B cell (primary cell): ENCODE measurements at regions not wholly inside any gene's neighbourhood (a gene's known extent, or its start where the extent isn't known, plus 50 kb on each side); places are given as distances from the start of the nearest gene placed in this dataset.

ENCODE experiments used
- ATAC-seq: fragments of 200-7000 bp; cut with Tn5 transposase; one replicate; pipeline ENCODE4 v1.10.0; 2021; ENCODE audit warnings: low read depth, mild to moderate bottlenecking, moderate number of reproducible peaks, moderate library complexity
- CTCF ChIA-PET: fragments of 350-600 bp; sonication (Branson Sonifier 250); formaldehyde crosslinking; loops from one replicate; lab custom pipeline; 2021; ENCODE audit warnings: antibody characterized with exemption, inconsistent platforms; lab: Charles Lee
- POLR2A ChIA-PET: fragments of 350-600 bp; sonication (Branson Sonifier 250); formaldehyde crosslinking; loops from one replicate; lab custom pipeline; 2021; ENCODE audit warnings: antibody characterized with exemption; lab: Charles Lee
- DNase-seq: peaks from one replicate; pipeline ENCODE4 v3.0.0; 2013
- H2AFZ ChIP-seq: 2 replicates; pipeline ENCODE4 v1.6.1; 2012; ENCODE audit warnings: mild to moderate bottlenecking, low read depth, low read length; ENCODE audit not compliant: insufficient read depth, poor library complexity, severe bottlenecking
- H3K27ac ChIP-seq, 2 donors: 1 replicate in 1 of 2; 2 replicates in 1 of 2; pipeline ENCODE4 v1.5.1; 2012 to 2013; ENCODE audit warnings: low read length in 2 of 2, mild to moderate bottlenecking in 2 of 2, moderate library complexity in 1 of 2
- H3K27me3 ChIP-seq, 4 experiments: fragments of 200-600 bp in 1 of 4; sonication (generic) in 1 of 4; replicated peaks in 1 of 4; 1 replicate in 2 of 4; 2 replicates in 2 of 4; pipeline versions ENCODE4 v1.6.1 to v1.7.0; 2013 to 2016; ENCODE audit warnings: low read length in 3 of 4, mild to moderate bottlenecking in 2 of 4, mixed read lengths in 1 of 4, moderate library complexity in 1 of 4; ENCODE audit not compliant: insufficient read depth in 4 of 4, control insufficient read depth in 3 of 4; ENCODE audit errors: control extremely low read depth in 1 of 4
- H3K36me3 ChIP-seq, 2 experiments: replicated peaks in 1 of 2; 1 replicate in 1 of 2; 2 replicates in 1 of 2; pipeline versions ENCODE4 v1.6.1 to v1.7.1; 2013; ENCODE audit warnings: low read length in 1 of 2; ENCODE audit not compliant: insufficient read depth in 2 of 2, control insufficient read depth in 1 of 2; ENCODE audit errors: control extremely low read depth in 1 of 2, extremely low read depth in 1 of 2
- H3K4me1 ChIP-seq, 2 donors: fragments of 200-600 bp in 1 of 2; sonication (generic) in 1 of 2; 1 replicate in 1 of 2; 2 replicates in 1 of 2; pipeline versions ENCODE4 v1.5.1 to v1.6.1; 2013 to 2017; ENCODE audit warnings: low read length in 2 of 2; ENCODE audit not compliant: control insufficient read depth in 2 of 2, insufficient read depth in 2 of 2
- H3K4me2 ChIP-seq: replicated peaks from 2 replicates; pipeline ENCODE3; 2012; ENCODE audit warnings: mild to moderate bottlenecking, low read depth, low read length; ENCODE audit not compliant: poor library complexity, severe bottlenecking
- H3K4me3 ChIP-seq, 5 experiments: fragments of 200-600 bp in 1 of 5; sonication (generic) in 1 of 5; 1 replicate in 3 of 5; 2 replicates in 2 of 5; pipeline versions ENCODE4 v1.5.1 to v1.7.0; 2011 to 2016; ENCODE audit warnings: low read length in 4 of 5, mild to moderate bottlenecking in 4 of 5, low read depth in 2 of 5, control low read depth in 1 of 5, moderate library complexity in 1 of 5; ENCODE audit not compliant: insufficient read depth in 1 of 5; ENCODE audit errors: control extremely low read depth in 1 of 5, extremely low read depth in 1 of 5
- H3K79me2 ChIP-seq: fragments of 200-600 bp; sonication (generic); one replicate; pipeline ENCODE4 v1.6.0; 2016; ENCODE audit warnings: low read length; ENCODE audit not compliant: control insufficient read depth, insufficient read depth
- H3K9ac ChIP-seq: fragments of 200-600 bp; sonication (generic); 2 replicates; pipeline ENCODE4 v1.6.1; 2017; ENCODE audit warnings: mild to moderate bottlenecking, low read length, moderate library complexity
- H3K9me3 ChIP-seq, 3 donors: one replicate each; pipeline versions ENCODE4 v1.6.1 to v1.7.1; 2013; ENCODE audit warnings: low read length in 2 of 3; ENCODE audit not compliant: control insufficient read depth in 2 of 3, insufficient read depth in 1 of 3; ENCODE audit errors: control extremely low read depth in 1 of 3
- H4K20me1 ChIP-seq: 2 replicates; pipeline ENCODE4 v1.6.0; 2012; ENCODE audit warnings: mild to moderate bottlenecking, low read length; ENCODE audit not compliant: insufficient read depth, control insufficient read depth, poor library complexity, severe bottlenecking
- H3K27ac Mint-ChIP-seq: one replicate; pipeline ENCODE4 v1.8.0; 2021; ENCODE audit warnings: mixed read lengths
- H3K27me3 Mint-ChIP-seq: one replicate; pipeline ENCODE4 v1.8.0; 2021; ENCODE audit warnings: mixed read lengths
- H3K4me1 Mint-ChIP-seq: one replicate; pipeline ENCODE4 v1.8.0; 2021; ENCODE audit warnings: mixed read lengths
- H3K4me3 Mint-ChIP-seq: one replicate; pipeline ENCODE4 v1.8.0; 2021; ENCODE audit warnings: mixed read lengths
- H3K9me3 Mint-ChIP-seq: one replicate; pipeline ENCODE4 v1.8.0; 2022; ENCODE audit warnings: mixed read lengths; ENCODE audit not compliant: insufficient read depth
- CTCF ChIP-seq: fragments of 200-600 bp; IDR thresholded peaks from one replicate; pipeline ENCODE4 v1.8.0; 2022; ENCODE audit warnings: antibody characterized with exemption, mild to moderate bottlenecking
- EZH2 ChIP-seq: IDR thresholded peaks from 2 replicates; pipeline ENCODE4 v1.6.1; 2012; ENCODE audit warnings: borderline replicate concordance, low read depth, mild to moderate bottlenecking, moderate library complexity, low read length; ENCODE audit not compliant: insufficient read depth, poor library complexity, severe bottlenecking
- WGBS: methylation state at CpG from one replicate; pipeline ENCODE4 v1.1.5; 2013; ENCODE audit warnings: missing lambda C conversion rate; ENCODE audit not compliant: insufficient coverage; 5-methylcytosine and 5-hydroxymethylcytosine counted together
- intact Hi-C: fragments of 100-400 bp; cut with micrococcal nuclease; formaldehyde crosslinking; loops from one replicate; pipeline ENCODE4 v1.10.0; 2022

GRCh38 chr20:18921291-18921690 lies 107.7 kb downstream of the SCP2D1 start:
- Mint-ChIP-seq H3K27ac (no peak overlapping the region), H3K4me1 (no peaks in the 10 kb centered on the region), H3K9me3 (no peaks in the 10 kb centered on the region), H3K27me3 (no peaks in the 10 kb centered on the region), H3K4me3 (no peak overlapping the region)
- TF ChIP-seq EZH2 (no peak), CTCF (no peak)
- H3K9ac ChIP-seq, result no peak overlapping the region
- no peaks in the 10 kb centered on the region for H3K36me3 ChIP-seq
- ChIA-PET POLR2A (no interaction called here), CTCF (no interaction called here)
- H3K4me1 ChIP-seq, result no peaks in the 10 kb centered on the region
- no peaks in the 10 kb centered on the region for H3K9me3 ChIP-seq
- intact Hi-C loops, result no loop called here
- no peak overlapping the region for H3K4me2 ChIP-seq
- H3K4me3 ChIP-seq, result no peak overlapping the region
- no peak for ATAC-seq
- no peak overlapping the region for H3K27ac ChIP-seq
- H4K20me1 ChIP-seq, result no peaks in the 10 kb centered on the region
- WGBS, result 94% methylated on average over 2 of the region's 3 CpGs
- no peak overlapping the region for H2AFZ ChIP-seq
- DNase-seq, result no peak
- no peaks in the 10 kb centered on the region for H3K79me2 ChIP-seq
- H3K27me3 ChIP-seq, result no peaks in the 10 kb centered on the region

GRCh38 chr20:18922251-18922650 lies 108.7 kb downstream of the SCP2D1 start:
- H3K4me2 ChIP-seq, result no peak overlapping the region
- H3K9ac ChIP-seq, result no peak overlapping the region
- 84% methylated on average over 2 of the region's 3 CpGs for WGBS
- no peaks in the 10 kb centered on the region for H3K9me3 ChIP-seq
- no peaks in the 10 kb centered on the region for H3K9me3 Mint-ChIP-seq
- ChIA-PET POLR2A (no interaction called here), CTCF (no interaction called here)
- H3K4me3 ChIP-seq, result no peak overlapping the region
- H3K27ac Mint-ChIP-seq, result no peak overlapping the region
- intact Hi-C loops, result no loop called here
- no peaks in the 10 kb centered on the region for H3K36me3 ChIP-seq
- H3K4me1 ChIP-seq, result no peaks in the 10 kb centered on the region
- H3K27me3 Mint-ChIP-seq, result no peaks in the 10 kb centered on the region
- no peak for TF ChIP-seq EZH2
- no peak overlapping the region for H3K4me3 Mint-ChIP-seq
- no peak overlapping the region for H2AFZ ChIP-seq
- no peaks in the 10 kb centered on the region for H3K27me3 ChIP-seq
- H3K4me1 Mint-ChIP-seq, result no peaks in the 10 kb centered on the region
- H4K20me1 ChIP-seq, result no peaks in the 10 kb centered on the region
- DNase-seq (no peak), ATAC-seq (no peak)
- H3K27ac ChIP-seq, result no peak overlapping the region
- H3K79me2 ChIP-seq, result no peaks in the 10 kb centered on the region
